Activated CD4-positive, alpha-beta T cell treated with anti-CD3 and anti-CD28 coated beads for 48 hours (primary cell): ENCODE measurements at regions not wholly inside any gene's neighbourhood (a gene's known extent, or its start where the extent isn't known, plus 50 kb on each side); places are given as distances from the start of the nearest gene placed in this dataset.
A peak's percentile ranks its signal among the peaks of the same experiment; 100 is the strongest.
"Not testable (repeated sequence)": the region's sequence is repeated elsewhere in the genome, so short reads cannot be mapped to it uniquely, and the experiment has no call there.

Experiments
- DNase-seq: peaks from one replicate; pipeline ENCODE4 v3.0.0-alpha.2; 2020

- DNase-seq: no peak
Measured at GRCh38 chr5:174828804-174829510, 104.6 kb downstream of the MSX2 start.

GRCh38 chr5:174827558-174827957 lies 103.2 kb downstream of the MSX2 start:
- no peak for DNase-seq

GRCh38 chr5:174825587-174825986 lies 101.2 kb downstream of the MSX2 start:
- no peak for DNase-seq

- no peak for DNase-seq
Measured at GRCh38 chr5:174818430-174818829, 94.0 kb downstream of the MSX2 start.

- DNase-seq: no peak
Measured at GRCh38 chr5:174817610-174818009, 93.2 kb downstream of the MSX2 start.

GRCh38 chr5:174816858-174817257 lies 92.5 kb downstream of the MSX2 start:
- no peak for DNase-seq

GRCh38 chr5:174811438-174811837 lies 87.1 kb downstream of the MSX2 start:
- DNase-seq: no peak

- DNase-seq: no peak
Measured at GRCh38 chr5:174810796-174811195, 86.4 kb downstream of the MSX2 start.

- no peak for DNase-seq
Measured at GRCh38 chr5:174807471-174807870, 83.1 kb downstream of the MSX2 start.

GRCh38 chr5:174806729-174807128 lies 82.3 kb downstream of the MSX2 start:
- DNase-seq: no peak

GRCh38 chr5:174801798-174802197 lies 77.4 kb downstream of the MSX2 start:
- DNase-seq: no peak

- no peak for DNase-seq
Measured at GRCh38 chr5:174800435-174800834, 76.1 kb downstream of the MSX2 start.

- DNase-seq: no peak
Measured at GRCh38 chr5:174799121-174799520, 74.7 kb downstream of the MSX2 start.

- no peak for DNase-seq
Measured at GRCh38 chr5:174798551-174798951, 74.2 kb downstream of the MSX2 start.

GRCh38 chr5:174796711-174797192 lies 72.4 kb downstream of the MSX2 start:
- DNase-seq: no peak

GRCh38 chr5:174794931-174795672 lies 70.7 kb downstream of the MSX2 start:
- DNase-seq: no peak

GRCh38 chr5:174793684-174794328 lies 69.4 kb downstream of the MSX2 start:
- DNase-seq: peak; percentile 66

- DNase-seq: no peak
Measured at GRCh38 chr5:174793076-174793475, 68.7 kb downstream of the MSX2 start.

- not testable (repeated sequence) for DNase-seq
Measured at GRCh38 chr5:174792265-174792664, 67.9 kb downstream of the MSX2 start.

GRCh38 chr5:174790906-174791305 lies 66.5 kb downstream of the MSX2 start:
- DNase-seq: no peak

GRCh38 chr5:174789596-174789995 lies 65.2 kb downstream of the MSX2 start:
- no peak for DNase-seq

- DNase-seq: no peak
Measured at GRCh38 chr5:174785120-174785680, 60.8 kb downstream of the MSX2 start.
